ENCODE measurements at regions not wholly inside any gene's neighbourhood (a gene's known extent, or its start where the extent isn't known, plus 50 kb on each side); places are given as distances from the start of the nearest gene placed in this dataset.
"Not testable (repeated sequence)": the region's sequence is repeated elsewhere in the genome, so short reads cannot be mapped to it uniquely, and the experiment has no call there.

GRCh38 chr6:71197780-71198179 is 90.8 kb upstream of the OGFRL1 start:
- DNase-seq (ENCODE audit: low read depth in 2 of 3, low spot score in 1 of 3): no peak

DNA sequence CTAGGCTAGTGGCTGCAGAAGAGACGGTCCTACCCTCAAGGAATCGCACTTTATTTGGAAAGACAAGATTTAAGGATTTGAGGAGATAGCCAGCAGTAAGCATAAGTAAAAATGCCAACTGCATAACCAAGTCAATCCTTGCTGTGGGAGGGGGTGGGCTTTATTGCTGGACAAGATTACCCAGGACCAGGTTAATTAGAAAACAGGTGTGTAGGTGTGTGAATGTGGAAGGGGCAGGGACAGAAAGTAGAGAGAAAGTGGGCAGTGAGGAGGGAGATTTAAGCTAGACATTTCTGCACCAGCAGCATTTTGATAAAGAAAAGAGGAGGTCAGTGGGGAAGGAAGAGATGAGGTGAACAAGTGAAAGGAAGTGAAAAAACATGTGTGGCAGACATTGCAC is 89.7 kb upstream of the OGFRL1 start:
- no peak for DNase-seq (ENCODE audit: low read depth in 2 of 3, low spot score in 1 of 3)

DNA sequence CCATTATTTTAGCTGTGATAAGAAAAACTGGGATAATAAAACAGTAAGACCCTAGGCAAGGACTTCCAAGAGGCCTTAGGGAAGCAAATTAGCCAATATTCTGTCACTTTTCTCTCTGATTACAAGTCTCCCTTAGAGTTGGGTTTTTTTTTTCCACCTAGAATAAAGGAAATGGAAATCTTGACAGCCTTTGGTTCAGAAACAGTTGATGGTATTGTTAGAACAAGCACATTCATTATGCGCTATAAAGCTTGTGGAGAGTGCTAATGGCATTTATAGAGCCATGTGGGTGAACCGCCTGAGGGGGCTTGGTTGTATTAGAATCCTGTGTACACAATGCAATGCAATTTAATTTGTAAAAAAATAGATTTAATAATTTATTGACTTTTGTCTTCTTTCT is 88.9 kb upstream of the OGFRL1 start:
- no peak for DNase-seq (ENCODE audit: low read depth in 2 of 3, low spot score in 1 of 3)

DNA sequence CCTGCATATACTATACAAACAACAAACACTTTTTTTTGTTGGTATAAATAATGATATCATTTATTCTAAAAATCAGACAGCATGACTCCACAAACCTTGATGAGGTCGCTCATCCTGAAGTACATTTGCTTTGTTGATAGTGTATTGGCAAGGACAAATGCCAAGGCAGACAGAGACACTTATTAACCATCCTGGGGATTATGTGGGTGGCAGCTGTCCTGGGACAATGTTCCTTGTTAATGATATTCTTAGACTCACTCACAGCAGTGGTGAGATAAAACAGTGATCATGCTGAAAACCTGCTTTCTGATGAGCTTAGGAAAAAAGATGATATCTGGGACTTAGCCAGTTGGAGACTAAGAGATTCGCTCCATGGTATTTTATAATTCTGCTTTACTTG is 85.4 kb upstream of the OGFRL1 start:
- no peak for DNase-seq (ENCODE audit: low read depth in 2 of 3, low spot score in 1 of 3)

DNA sequence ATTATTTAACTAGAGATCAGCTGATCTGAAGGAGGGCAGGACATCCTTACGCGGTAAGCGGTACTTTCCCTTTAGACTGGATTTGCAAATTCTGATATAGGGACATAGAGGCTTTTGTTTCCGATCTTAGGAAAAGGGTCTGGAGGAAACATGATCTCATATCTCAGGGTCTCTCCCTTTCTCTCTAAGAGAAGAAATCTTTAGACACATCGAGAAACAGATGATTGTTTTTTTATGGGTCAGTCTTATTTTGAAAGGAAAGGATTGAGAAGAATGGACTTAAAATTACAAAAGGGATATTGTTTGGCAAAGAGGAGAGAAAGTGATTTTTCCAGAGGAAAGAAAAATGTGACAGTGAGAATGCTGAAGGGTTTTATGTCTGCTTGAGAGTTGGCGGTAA is 83.9 kb upstream of the OGFRL1 start:
- DNase-seq (ENCODE audit: low read depth in 2 of 3, low spot score in 1 of 3): no peak

GRCh38 chr6:71205336-71205956 is 83.2 kb upstream of the OGFRL1 start:
- DNase-seq (ENCODE audit: low read depth in 2 of 3, low spot score in 1 of 3): no peak

DNA sequence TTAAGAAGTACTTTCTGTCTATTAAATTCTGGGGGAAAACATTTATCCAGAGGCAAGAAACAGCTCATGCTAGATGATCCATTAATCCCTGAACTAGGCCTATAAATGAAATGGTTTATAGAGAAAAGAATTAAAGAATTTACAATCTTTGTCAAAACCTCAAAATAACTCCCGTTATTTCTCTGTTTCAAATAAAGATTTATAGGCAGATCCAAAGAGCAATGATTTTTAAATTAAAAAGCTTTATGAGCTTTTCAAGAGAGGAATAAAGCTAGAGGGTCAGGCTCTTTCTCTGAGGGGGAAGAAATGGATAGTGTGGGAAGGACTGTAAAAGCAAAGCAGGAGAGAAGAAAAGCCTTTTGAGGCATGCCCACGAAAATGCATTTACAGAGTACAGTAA is 82.5 kb upstream of the OGFRL1 start:
- no peak for DNase-seq (ENCODE audit: low read depth in 2 of 3, low spot score in 1 of 3)

- DNase-seq (ENCODE audit: low read depth in 2 of 3, low spot score in 1 of 3): no peak
Measured at GRCh38 chr6:71209206-71209605, 79.4 kb upstream of the OGFRL1 start.

DNA sequence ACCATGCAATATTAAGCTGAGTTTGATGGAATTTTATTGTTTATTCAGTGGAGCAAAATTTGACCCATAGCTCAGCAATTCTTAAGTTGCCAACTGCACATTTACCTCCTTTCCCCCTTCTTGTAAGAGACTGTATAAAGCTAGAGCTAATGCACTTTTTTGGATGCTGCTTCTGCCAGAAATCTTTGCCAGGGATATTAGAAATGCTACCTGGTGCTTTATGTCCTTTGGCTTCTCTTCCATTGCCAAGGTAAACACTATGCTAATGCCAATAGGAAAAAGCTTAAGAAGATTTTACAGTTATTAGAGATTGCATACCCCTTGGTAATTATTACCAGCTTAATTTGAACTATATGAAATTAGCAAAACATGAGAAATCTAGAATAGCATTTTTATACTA is 79.0 kb upstream of the OGFRL1 start:
- DNase-seq (ENCODE audit: low read depth in 2 of 3, low spot score in 1 of 3): no peak

- DNase-seq (ENCODE audit: low read depth in 2 of 3, low spot score in 1 of 3): no peak
Measured at GRCh38 chr6:71211799-71212198, 76.8 kb upstream of the OGFRL1 start.

DNA sequence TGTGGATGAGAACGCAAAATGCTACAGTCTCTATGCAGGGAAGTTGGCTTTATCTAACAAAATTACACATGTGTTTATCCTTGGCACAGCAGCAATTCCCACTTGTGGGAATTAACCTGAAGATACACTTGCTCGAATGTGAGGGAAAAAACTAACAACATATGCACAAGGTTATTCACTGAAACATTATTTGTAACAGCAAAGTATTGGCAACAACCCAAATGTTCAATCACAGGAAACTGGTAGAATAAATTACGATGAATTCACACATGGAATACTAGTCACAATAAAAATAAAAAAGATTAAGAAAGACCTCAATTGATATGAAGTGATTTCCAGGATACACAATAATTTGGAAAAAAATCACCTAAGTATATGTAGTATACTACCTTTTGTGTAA is 68.1 kb upstream of the OGFRL1 start:
- DNase-seq (ENCODE audit: low read depth in 2 of 3, low spot score in 1 of 3): no peak

- DNase-seq (ENCODE audit: low read depth in 2 of 3, low spot score in 1 of 3): no peak
Measured at GRCh38 chr6:71222671-71223070, 65.9 kb upstream of the OGFRL1 start.

- no peak for DNase-seq (ENCODE audit: low read depth in 2 of 3, low spot score in 1 of 3)
Measured at GRCh38 chr6:71224011-71224410, 64.6 kb upstream of the OGFRL1 start.

DNA sequence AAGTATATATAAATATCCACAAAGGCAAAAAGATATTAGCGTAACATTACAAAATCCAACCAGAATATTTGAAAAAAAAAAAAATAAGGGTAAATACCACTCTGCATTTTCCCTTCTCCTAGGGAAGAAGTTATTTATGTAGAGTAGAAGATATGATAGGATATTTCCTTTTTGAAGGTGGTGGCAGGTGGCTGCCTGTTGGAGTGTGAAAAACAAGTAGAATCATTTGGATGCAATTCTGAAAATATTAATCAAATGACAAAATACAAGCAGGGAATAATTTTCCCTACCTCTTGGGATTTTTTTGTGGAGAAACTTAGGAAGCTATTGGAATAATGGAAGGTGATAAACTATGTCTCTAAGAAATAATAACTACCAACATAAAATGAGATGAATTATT is 62.5 kb upstream of the OGFRL1 start:
- DNase-seq (ENCODE audit: low read depth in 2 of 3, low spot score in 1 of 3): no peak

GRCh38 chr6:71228461-71229041 is 60.1 kb upstream of the OGFRL1 start:
- no peak for DNase-seq (ENCODE audit: low read depth in 2 of 3, low spot score in 1 of 3)

- DNase-seq (ENCODE audit: low read depth in 2 of 3, low spot score in 1 of 3): no peak
Measured at GRCh38 chr6:71229477-71229876, 59.1 kb upstream of the OGFRL1 start.

- DNase-seq (ENCODE audit: low read depth in 2 of 3, low spot score in 1 of 3): not testable (repeated sequence)
Measured at GRCh38 chr6:71232890-71233289, 55.7 kb upstream of the OGFRL1 start.

GRCh38 chr6:71236926-71237434 is 51.6 kb upstream of the OGFRL1 start:
- DNase-seq (ENCODE audit: low read depth in 2 of 3, low spot score in 1 of 3): no peak

DNA sequence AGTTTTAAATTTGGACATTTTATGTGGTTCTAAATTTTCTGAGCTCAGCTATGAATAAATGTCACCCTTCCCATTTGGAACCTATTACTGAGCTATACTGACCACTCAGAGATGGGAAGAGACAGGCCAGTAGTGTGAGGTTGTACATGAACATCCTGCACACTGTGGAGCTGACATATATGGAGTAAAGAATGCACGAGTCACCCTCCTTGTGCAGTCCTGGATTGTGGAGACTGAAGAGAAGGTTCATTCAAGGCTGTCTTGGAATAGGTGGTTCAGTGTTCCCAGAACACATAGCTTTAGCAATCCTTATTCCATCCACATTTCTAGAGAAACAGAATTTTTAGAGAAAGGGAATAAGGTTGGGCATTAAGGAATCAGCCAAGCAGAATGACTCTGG is 50.3 kb upstream of the OGFRL1 start:
- no peak for DNase-seq (ENCODE audit: low read depth in 2 of 3, low spot score in 1 of 3)

Measured in stimulated activated CD4-positive, alpha-beta T cell treated with anti-CD3 and anti-CD28 coated beads, Interleukin-12 subunit alpha, Interleukin-12 subunit beta, amount 100 ng/mL, for 48 hours (primary cell).